ENCODE measurements at regions not wholly inside any gene's neighbourhood (a gene's known extent, or its start where the extent isn't known, plus 50 kb on each side); places are given as distances from the start of the nearest gene placed in this dataset.

GRCh38 chr13:83485101-83485500 is 397.2 kb downstream of the SLITRK1 start:
- H3K27ac Mint-ChIP-seq: no peak overlapping the region
- no peak overlapping the region for H3K4me3 ChIP-seq
- no peaks in the 10 kb centered on the region for H3K4me1 ChIP-seq (ENCODE audit: insufficient read depth)
- H3K27me3 Mint-ChIP-seq (ENCODE audit: insufficient read depth, low read depth, poor library complexity): no peaks in the 10 kb centered on the region
- H3K27ac ChIP-seq (ENCODE audit: low read depth): no peak overlapping the region
- H3K27me3 ChIP-seq (ENCODE audit: insufficient read depth): no peaks in the 10 kb centered on the region
- H3F3A ChIP-seq (replicated peaks; ENCODE audit: low read depth): no peaks in the 10 kb centered on the region
- H4K20me1 ChIP-seq (replicated peaks; ENCODE audit: insufficient read depth): no peaks in the 10 kb centered on the region
- no peak overlapping the region for H3K4me3 Mint-ChIP-seq
- H3K36me3 ChIP-seq (ENCODE audit: insufficient read depth): no peaks in the 10 kb centered on the region
- no peak for TF ChIP-seq EZH2 (IDR thresholded peaks at IDR 0.05; ENCODE audit: low read depth, unreplicated experiment)
- TF ChIP-seq NANOG (IDR thresholded peaks at IDR 0.05; ENCODE audit: borderline replicate concordance): no peak
- TF ChIP-seq EZH2phosphoT487 (IDR thresholded peaks at IDR 0.05; ENCODE audit: unreplicated experiment): no peak
- no peak for TF ChIP-seq ZNF114 (CRISPR knock-in tag; IDR thresholded peaks at IDR 0.05)
- no peak for TF ChIP-seq ZNF331 (CRISPR knock-in tag; IDR thresholded peaks at IDR 0.05; ENCODE audit: low read depth)
- no peak for TF ChIP-seq JUNB (IDR thresholded peaks at IDR 0.05; ENCODE audit: unreplicated experiment)
- TF ChIP-seq ZNF462 (CRISPR knock-in tag; IDR thresholded peaks at IDR 0.05): no peak
- TF ChIP-seq, protein P1, sequence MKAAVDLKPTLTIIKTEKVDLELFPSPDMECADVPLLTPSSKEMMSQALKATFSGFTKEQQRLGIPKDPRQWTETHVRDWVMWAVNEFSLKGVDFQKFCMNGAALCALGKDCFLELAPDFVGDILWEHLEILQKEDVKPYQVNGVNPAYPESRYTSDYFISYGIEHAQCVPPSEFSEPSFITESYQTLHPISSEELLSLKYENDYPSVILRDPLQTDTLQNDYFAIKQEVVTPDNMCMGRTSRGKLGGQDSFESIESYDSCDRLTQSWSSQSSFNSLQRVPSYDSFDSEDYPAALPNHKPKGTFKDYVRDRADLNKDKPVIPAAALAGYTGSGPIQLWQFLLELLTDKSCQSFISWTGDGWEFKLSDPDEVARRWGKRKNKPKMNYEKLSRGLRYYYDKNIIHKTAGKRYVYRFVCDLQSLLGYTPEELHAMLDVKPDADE (IDR thresholded peaks at IDR 0.05): no peak
- no peak for TF ChIP-seq CREB1 (CRISPR knock-in tag; IDR thresholded peaks at IDR 0.05; ENCODE audit: low read depth)
- TF ChIP-seq, protein P2, sequence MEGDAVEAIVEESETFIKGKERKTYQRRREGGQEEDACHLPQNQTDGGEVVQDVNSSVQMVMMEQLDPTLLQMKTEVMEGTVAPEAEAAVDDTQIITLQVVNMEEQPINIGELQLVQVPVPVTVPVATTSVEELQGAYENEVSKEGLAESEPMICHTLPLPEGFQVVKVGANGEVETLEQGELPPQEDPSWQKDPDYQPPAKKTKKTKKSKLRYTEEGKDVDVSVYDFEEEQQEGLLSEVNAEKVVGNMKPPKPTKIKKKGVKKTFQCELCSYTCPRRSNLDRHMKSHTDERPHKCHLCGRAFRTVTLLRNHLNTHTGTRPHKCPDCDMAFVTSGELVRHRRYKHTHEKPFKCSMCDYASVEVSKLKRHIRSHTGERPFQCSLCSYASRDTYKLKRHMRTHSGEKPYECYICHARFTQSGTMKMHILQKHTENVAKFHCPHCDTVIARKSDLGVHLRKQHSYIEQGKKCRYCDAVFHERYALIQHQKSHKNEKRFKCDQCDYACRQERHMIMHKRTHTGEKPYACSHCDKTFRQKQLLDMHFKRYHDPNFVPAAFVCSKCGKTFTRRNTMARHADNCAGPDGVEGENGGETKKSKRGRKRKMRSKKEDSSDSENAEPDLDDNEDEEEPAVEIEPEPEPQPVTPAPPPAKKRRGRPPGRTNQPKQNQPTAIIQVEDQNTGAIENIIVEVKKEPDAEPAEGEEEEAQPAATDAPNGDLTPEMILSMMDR (conservative IDR thresholded peaks at IDR 0.05; ENCODE audit: low read depth in 2 of 2): no peak
- no peak for TF ChIP-seq POLR2AphosphoS5 (IDR thresholded peaks at IDR 0.05; ENCODE audit: low read depth)
- H2AFZ ChIP-seq: no peak overlapping the region
- H3K9me2 ChIP-seq (ENCODE audit: insufficient read depth): no peaks in the 10 kb centered on the region
- H3K4me2 ChIP-seq: no peak overlapping the region
- H3K9me3 Mint-ChIP-seq: no peaks in the 10 kb centered on the region
- H3K36me3 Mint-ChIP-seq (ENCODE audit: low read depth): no peaks in the 10 kb centered on the region
- no peak for ATAC-seq
- H3K79me2 ChIP-seq (replicated peaks; ENCODE audit: insufficient read depth): no peaks in the 10 kb centered on the region
- DNase-seq (ENCODE audit: low spot score): no peak
- no peaks in the 10 kb centered on the region for H3K4me1 Mint-ChIP-seq
